Mesothelial cell of epicardium (in vitro differentiated cells): ENCODE measurements at regions not wholly inside any gene's neighbourhood (a gene's known extent, or its start where the extent isn't known, plus 50 kb on each side); places are given as distances from the start of the nearest gene placed in this dataset.

ENCODE experiments used
- DNase-seq, 2 experiments: peaks; one replicate each; pipeline ENCODE4 v3.0.0; 2021; ENCODE audit warnings: low spot score in 2 of 2; ENCODE audit not compliant: unreplicated experiment in 2 of 2
- H3K27ac Mint-ChIP-seq: 2 replicates; pipeline ENCODE4 v1.8.0; 2021; ENCODE audit warnings: mixed read lengths
- H3K27me3 Mint-ChIP-seq: 2 replicates; pipeline ENCODE4 v1.8.0; 2021; ENCODE audit warnings: low read depth, mixed read lengths
- H3K36me3 Mint-ChIP-seq: 2 replicates; pipeline ENCODE4 v1.8.0; 2021; ENCODE audit warnings: mixed read lengths
- H3K4me1 Mint-ChIP-seq: 2 replicates; pipeline ENCODE4 v1.8.0; 2021; ENCODE audit warnings: mixed read lengths
- H3K4me3 Mint-ChIP-seq: 2 replicates; pipeline ENCODE4 v1.8.0; 2021; ENCODE audit warnings: mild to moderate bottlenecking, moderate library complexity, mixed read lengths
- H3K9me3 Mint-ChIP-seq: 2 replicates; pipeline ENCODE4 v1.8.0; 2021; ENCODE audit warnings: mixed read lengths
- TF ChIP-seq, protein P1 (sequence below): fragments of 200-600 bp; sonication (generic); IDR thresholded peaks from one replicate; pipeline ENCODE4 v1.5.0; 2021; ENCODE audit warnings: antibody characterized with exemption; ENCODE audit not compliant: unreplicated experiment

DNA sequence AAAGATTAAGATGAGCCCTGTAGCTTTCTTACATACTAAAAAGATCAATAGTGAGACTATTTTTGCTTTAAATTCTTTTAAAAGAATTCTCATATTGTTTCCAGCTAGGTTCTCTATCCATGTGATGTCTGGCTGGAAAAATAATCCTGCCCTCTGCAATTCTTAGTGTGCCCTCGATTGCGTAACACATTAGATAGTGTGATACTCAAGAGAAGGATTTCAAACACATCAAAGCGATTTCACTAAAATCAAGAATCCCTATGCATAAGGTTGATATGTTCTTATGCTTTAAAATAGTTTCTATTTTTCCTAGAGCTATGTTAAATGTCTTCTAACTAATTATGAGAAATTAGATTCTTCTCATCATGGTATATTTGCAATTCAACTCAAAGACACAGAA, 127.3 kb upstream of the PLEKHA5 start:
- H3K9me3 Mint-ChIP-seq = peaks cover 7% of the 10 kb centered on the region
- H3K4me1 Mint-ChIP-seq = peaks cover 2% of the 10 kb centered on the region
- no peaks in the 10 kb centered on the region for H3K27me3 Mint-ChIP-seq
- H3K4me3 Mint-ChIP-seq = no peak overlapping the region
- TF ChIP-seq, protein P1, sequence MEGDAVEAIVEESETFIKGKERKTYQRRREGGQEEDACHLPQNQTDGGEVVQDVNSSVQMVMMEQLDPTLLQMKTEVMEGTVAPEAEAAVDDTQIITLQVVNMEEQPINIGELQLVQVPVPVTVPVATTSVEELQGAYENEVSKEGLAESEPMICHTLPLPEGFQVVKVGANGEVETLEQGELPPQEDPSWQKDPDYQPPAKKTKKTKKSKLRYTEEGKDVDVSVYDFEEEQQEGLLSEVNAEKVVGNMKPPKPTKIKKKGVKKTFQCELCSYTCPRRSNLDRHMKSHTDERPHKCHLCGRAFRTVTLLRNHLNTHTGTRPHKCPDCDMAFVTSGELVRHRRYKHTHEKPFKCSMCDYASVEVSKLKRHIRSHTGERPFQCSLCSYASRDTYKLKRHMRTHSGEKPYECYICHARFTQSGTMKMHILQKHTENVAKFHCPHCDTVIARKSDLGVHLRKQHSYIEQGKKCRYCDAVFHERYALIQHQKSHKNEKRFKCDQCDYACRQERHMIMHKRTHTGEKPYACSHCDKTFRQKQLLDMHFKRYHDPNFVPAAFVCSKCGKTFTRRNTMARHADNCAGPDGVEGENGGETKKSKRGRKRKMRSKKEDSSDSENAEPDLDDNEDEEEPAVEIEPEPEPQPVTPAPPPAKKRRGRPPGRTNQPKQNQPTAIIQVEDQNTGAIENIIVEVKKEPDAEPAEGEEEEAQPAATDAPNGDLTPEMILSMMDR = no peak
- no peak for DNase-seq
- H3K27ac Mint-ChIP-seq = no peak overlapping the region
- H3K36me3 Mint-ChIP-seq = no peaks in the 10 kb centered on the region

DNA sequence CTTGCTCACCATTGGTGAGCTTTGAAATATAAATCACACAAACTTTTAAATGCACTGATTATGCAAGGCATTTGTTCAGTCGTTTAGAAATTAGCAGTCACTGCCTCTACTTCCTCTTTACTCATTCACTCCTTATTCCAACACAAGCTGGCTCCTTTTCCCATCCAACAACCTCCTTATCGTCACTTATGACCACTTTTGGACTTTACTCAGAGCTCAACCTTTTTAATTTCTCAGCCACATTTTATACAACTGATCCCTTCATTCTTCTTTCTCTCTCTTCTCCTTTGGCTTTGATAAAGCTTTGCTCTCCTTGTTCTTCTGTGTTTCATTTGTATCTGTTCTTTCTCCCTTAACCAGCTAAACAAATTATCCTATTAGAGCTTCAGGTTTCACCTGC, 126.4 kb upstream of the PLEKHA5 start:
- no peak for DNase-seq
- Mint-ChIP-seq H3K9me3 (peaks cover 1% of the 10 kb centered on the region), H3K4me1 (peaks cover 1% of the 10 kb centered on the region), H3K36me3 (no peaks in the 10 kb centered on the region), H3K27me3 (no peaks in the 10 kb centered on the region), H3K4me3 (no peak overlapping the region), H3K27ac (no peak overlapping the region)
- TF ChIP-seq, protein P1 = no peak

DNA sequence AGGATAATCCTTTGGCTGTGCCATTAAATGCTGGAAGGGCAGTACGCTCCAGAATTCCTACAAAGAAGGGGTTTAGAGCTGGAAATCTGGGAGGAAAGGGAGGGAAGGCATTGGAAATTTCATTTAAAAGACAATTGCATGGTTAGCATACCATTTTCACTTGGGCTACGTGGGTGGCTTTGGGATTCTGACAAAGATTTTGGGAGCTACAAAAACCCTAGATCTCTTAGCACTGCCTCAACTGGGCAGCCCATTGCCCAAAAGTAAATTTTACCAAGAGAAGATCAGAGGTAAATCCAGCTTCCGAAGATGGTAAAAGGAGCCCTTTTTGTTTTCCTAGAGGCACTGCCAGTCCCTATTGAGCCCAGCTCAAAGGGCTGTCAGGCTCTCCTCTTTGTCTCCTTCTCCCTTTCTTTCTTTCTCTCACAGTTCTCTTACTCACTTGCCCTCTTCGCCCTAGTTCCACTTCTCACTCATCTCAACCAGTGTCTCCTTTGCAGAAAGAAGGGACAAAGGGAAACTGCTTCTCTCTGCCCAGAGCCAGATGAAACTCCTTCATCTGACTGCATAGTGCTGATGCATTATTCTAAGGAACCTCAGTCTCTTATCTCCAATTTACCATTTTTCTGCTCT, 125.4 kb upstream of the PLEKHA5 start:
- no peak for DNase-seq
- no peaks in the 10 kb centered on the region for H3K4me1 Mint-ChIP-seq
- no peak overlapping the region for H3K4me3 Mint-ChIP-seq
- H3K9me3 Mint-ChIP-seq = no peaks in the 10 kb centered on the region
- no peak overlapping the region for H3K27ac Mint-ChIP-seq
- TF ChIP-seq, protein P1 = no peak
- H3K36me3 Mint-ChIP-seq = no peaks in the 10 kb centered on the region
- no peaks in the 10 kb centered on the region for H3K27me3 Mint-ChIP-seq

DNA sequence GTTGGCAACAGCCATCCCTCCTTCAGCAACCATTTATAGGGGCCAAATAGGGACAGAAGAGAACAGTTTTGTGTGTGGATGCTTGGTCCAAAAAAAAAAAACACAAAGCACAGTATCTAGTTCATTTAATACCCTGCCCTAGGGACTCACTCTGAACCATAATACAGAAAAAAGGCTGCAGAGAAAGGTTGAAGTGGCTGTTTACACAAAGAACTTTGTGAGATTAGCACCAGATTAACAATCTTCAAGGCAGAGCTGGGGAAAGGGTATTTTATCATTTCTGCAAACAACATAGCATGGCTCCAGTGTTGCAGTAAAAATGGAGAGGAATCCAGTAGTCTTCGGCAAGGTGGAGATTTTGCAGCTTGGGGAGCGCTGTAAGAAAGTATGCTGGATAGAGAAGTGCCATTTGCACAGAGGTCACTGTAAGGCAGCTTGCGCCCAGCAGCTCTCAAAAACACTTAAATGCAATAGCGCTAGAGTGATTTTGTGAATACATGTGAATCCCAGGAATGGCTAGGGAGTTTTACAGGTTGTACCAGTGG, 124.2 kb upstream of the PLEKHA5 start:
- Mint-ChIP-seq H3K4me1 (no peaks in the 10 kb centered on the region), H3K9me3 (no peaks in the 10 kb centered on the region), H3K36me3 (no peaks in the 10 kb centered on the region), H3K4me3 (no peak overlapping the region), H3K27ac (no peak overlapping the region), H3K27me3 (no peaks in the 10 kb centered on the region)
- no peak for DNase-seq
- TF ChIP-seq, protein P1 = no peak

DNA sequence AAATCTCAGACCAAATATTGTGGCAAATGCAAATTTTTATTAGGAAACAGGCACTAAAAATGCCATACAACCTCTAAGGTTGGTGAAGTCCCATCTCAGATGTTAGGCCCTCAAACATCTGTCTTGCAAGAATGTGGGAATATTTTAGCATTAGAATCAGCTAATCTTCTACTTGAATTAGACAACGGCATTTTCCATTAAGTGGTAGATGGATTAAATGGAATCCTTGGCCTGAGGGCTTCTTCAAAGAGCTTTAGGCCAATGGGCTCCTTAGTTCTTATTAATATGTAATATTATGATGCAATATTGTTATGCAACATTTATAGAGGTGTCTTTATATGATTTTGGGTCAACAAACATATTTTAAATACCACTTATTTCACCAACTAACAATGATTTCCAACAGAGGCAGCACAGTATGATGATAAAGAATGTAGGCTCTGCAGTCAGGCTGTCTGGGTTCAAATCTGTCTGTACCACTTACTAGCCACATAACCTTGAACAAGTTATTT, 122.9 kb upstream of the PLEKHA5 start:
- Mint-ChIP-seq H3K9me3 (no peaks in the 10 kb centered on the region), H3K27ac (no peak overlapping the region), H3K4me1 (no peaks in the 10 kb centered on the region), H3K27me3 (peaks cover 3% of the 10 kb centered on the region), H3K4me3 (no peak overlapping the region), H3K36me3 (no peaks in the 10 kb centered on the region)
- TF ChIP-seq, protein P1 = no peak
- no peak for DNase-seq
